Transverse colon (tissue), 3 donors: ENCODE measurements at regions not wholly inside any gene's neighbourhood (a gene's known extent, or its start where the extent isn't known, plus 50 kb on each side); places are given as distances from the start of the nearest gene placed in this dataset.
"Not testable (repeated sequence)": the region's sequence is repeated elsewhere in the genome, so short reads cannot be mapped to it uniquely, and the experiment has no call there.

Experiments
- EP300 ChIP-seq: sonication (generic); formaldehyde crosslinking; IDR thresholded peaks from one replicate; pipeline ENCODE4 v1.6.1; 2017; ENCODE audit warnings: antibody characterized with exemption, low read depth
- POLR2AphosphoS5 ChIP-seq, 3 donors: sonication (generic); formaldehyde crosslinking; IDR thresholded peaks; one replicate each; pipeline ENCODE4 v1.6.1; 2016; ENCODE audit warnings: antibody characterized with exemption in 3 of 3

DNA sequence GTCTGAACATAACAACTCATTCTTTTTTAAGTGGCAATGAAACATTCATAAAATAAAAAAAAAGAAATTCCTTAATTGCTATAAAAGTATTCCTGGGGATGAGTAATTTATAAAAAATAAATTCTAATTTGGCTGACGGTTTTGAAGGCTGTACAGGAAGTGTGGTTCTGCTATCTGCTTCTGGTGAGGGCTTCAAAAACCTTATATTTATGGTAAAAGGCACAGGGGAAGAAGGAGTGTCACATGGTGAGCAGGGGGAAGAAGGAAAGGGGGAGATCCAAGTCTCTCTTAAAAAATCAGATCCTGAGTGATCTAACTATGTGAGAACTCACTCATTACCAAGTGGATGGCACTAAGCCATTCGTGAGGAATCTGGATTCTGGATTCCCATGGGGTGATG, 539.0 kb downstream of the GOLGA6L6 start:
- TF ChIP-seq POLR2AphosphoS5 (IDR thresholded peaks at IDR 0.05); EP300: not testable (repeated sequence)
